H1 (cell line): ENCODE measurements at regions not wholly inside any gene's neighbourhood (a gene's known extent, or its start where the extent isn't known, plus 50 kb on each side); places are given as distances from the start of the nearest gene placed in this dataset.

Experiments
- CTCF ChIA-PET: fragments of 300-600 bp; sonication (Branson Sonifier 250); formaldehyde crosslinking; loops from one replicate; lab custom pipeline; 2021; ENCODE audit not compliant: partially characterized antibody; lab: Charles Lee
- POLR2A ChIA-PET: fragments of 300-600 bp; sonication (Branson Sonifier 250); formaldehyde crosslinking; loops from one replicate; lab custom pipeline; 2021; ENCODE audit warnings: inconsistent platforms; ENCODE audit not compliant: partially characterized antibody; lab: Charles Lee
- DNase-seq, 2 experiments: peaks; one replicate each; pipeline versions ENCODE4 v3.0.0 to v3.0.0-alpha.2; 2010 to 2022; ENCODE audit warnings: low spot score in 2 of 2, low read depth in 1 of 2, mixed read lengths in 1 of 2
- FAIRE-seq: peaks from 2 replicates; lab custom pipeline; 2011; peaks lifted over from hg19 to GRCh38; lab: Jason Lieb, UNC
- H2AFZ ChIP-seq: 2 replicates; pipeline ENCODE4 v1.8.1; 2012; ENCODE audit warnings: low read length, inconsistent platforms
- H2AK5ac ChIP-seq: 2 replicates; pipeline ENCODE4 v1.6.1; 2013; ENCODE audit warnings: low read depth, low read length
- H2BK120ac ChIP-seq: replicated peaks from 2 replicates; pipeline ENCODE3; 2013; ENCODE audit warnings: low read depth, low read length, inconsistent platforms
- H2BK12ac ChIP-seq: 2 replicates; pipeline ENCODE4 v1.6.1; 2013; ENCODE audit warnings: low read depth, low read length
- H2BK15ac ChIP-seq: 2 replicates; pipeline ENCODE4 v1.6.1; 2013; ENCODE audit warnings: low read length
- H2BK20ac ChIP-seq: 2 replicates; pipeline ENCODE4 v1.6.1; 2013; ENCODE audit warnings: low read length
- H2BK5ac ChIP-seq: 2 replicates; pipeline ENCODE4 v1.6.1; 2013; ENCODE audit warnings: low read depth, low read length
- H3K14ac ChIP-seq: 2 replicates; pipeline ENCODE4 v1.6.1; 2013; ENCODE audit warnings: inconsistent platforms; ENCODE audit not compliant: insufficient read length
- H3K18ac ChIP-seq: 2 replicates; pipeline ENCODE4 v1.6.1; 2013; ENCODE audit warnings: low read length; ENCODE audit errors: extremely low read depth
- H3K23ac ChIP-seq: 2 replicates; pipeline ENCODE4 v1.6.1; 2013; ENCODE audit warnings: inconsistent platforms; ENCODE audit not compliant: insufficient read length
- H3K23me2 ChIP-seq: 2 replicates; pipeline ENCODE4 v1.6.1; 2013; ENCODE audit warnings: low read depth, low read length
- H3K27ac ChIP-seq: 2 replicates; pipeline ENCODE4 v1.6.1; 2011; ENCODE audit warnings: low read depth, low read length, inconsistent platforms
- H3K27me3 ChIP-seq, 4 experiments: replicated peaks in 1 of 4; 1 replicate in 1 of 4; 2 replicates in 3 of 4; pipeline versions ENCODE4 v1.6.1 to v1.8.1; 2011 to 2013; ENCODE audit warnings: low read length in 3 of 4, mild to moderate bottlenecking in 3 of 4, inconsistent platforms in 2 of 4, mixed read lengths in 2 of 4, moderate library complexity in 1 of 4; ENCODE audit not compliant: control insufficient read depth in 3 of 4, insufficient read depth in 3 of 4; ENCODE audit errors: extremely low read depth in 1 of 4
- H3K36me3 ChIP-seq, 4 experiments: 2 replicates each; pipeline versions ENCODE4 v1.6.1 to v1.8.1; 2011 to 2013; ENCODE audit warnings: mild to moderate bottlenecking in 4 of 4, low read length in 3 of 4, moderate library complexity in 2 of 4, control low read depth in 1 of 4, inconsistent platforms in 1 of 4; ENCODE audit not compliant: insufficient read depth in 4 of 4, control insufficient read depth in 2 of 4
- H3K4ac ChIP-seq: replicated peaks from 2 replicates; pipeline ENCODE3; 2013; ENCODE audit warnings: low read length, low read depth, mixed read lengths, inconsistent platforms; ENCODE audit not compliant: insufficient read length
- H3K4me1 ChIP-seq, 4 experiments: replicated peaks in 1 of 4; 1 replicate in 1 of 4; 2 replicates in 3 of 4; pipeline versions ENCODE4 v1.6.1 to v1.8.1; 2011 to 2013; ENCODE audit warnings: low read length in 3 of 4, inconsistent platforms in 2 of 4, mixed read lengths in 1 of 4; ENCODE audit not compliant: insufficient read depth in 4 of 4, control insufficient read depth in 3 of 4
- H3K4me2 ChIP-seq, 2 experiments: 2 replicates each; pipeline versions ENCODE4 v1.6.1 to v1.8.1; 2011 to 2013; ENCODE audit warnings: low read depth in 2 of 2, low read length in 2 of 2, control low read depth in 1 of 2, inconsistent platforms in 1 of 2, mild to moderate bottlenecking in 1 of 2; ENCODE audit not compliant: insufficient read depth in 1 of 2
- H3K4me3 ChIP-seq, 4 experiments: fragments of 200-600, 300-600 bp in 1 of 4; sonication (generic), shearing (Covaris generic), sonication (Bioruptor Twin) in 1 of 4; 2 replicates each; pipeline versions ENCODE4 v1.5.1 to v1.8.1; 2011 to 2016; ENCODE audit warnings: low read length in 4 of 4, low read depth in 3 of 4, control low read depth in 2 of 4, inconsistent platforms in 2 of 4, mild to moderate bottlenecking in 2 of 4, mixed read lengths in 1 of 4, moderate library complexity in 1 of 4; ENCODE audit not compliant: insufficient read depth in 2 of 4; ENCODE audit errors: extremely low read depth in 1 of 4
- H3K56ac ChIP-seq: replicated peaks from 2 replicates; pipeline ENCODE3; 2013; ENCODE audit warnings: low read depth, mild to moderate bottlenecking, mixed read lengths, low read length, inconsistent platforms; ENCODE audit not compliant: insufficient read length
- H3K79me1 ChIP-seq: 2 replicates; pipeline ENCODE4 v1.6.1; 2013; ENCODE audit warnings: low read depth, low read length, control low read depth
- H3K79me2 ChIP-seq, 2 experiments: 2 replicates each; pipeline versions ENCODE4 v1.6.1 to v1.8.1; 2012 to 2013; ENCODE audit warnings: low read length in 2 of 2, mild to moderate bottlenecking in 2 of 2, inconsistent platforms in 1 of 2; ENCODE audit not compliant: insufficient read depth in 2 of 2, control insufficient read depth in 1 of 2
- H3K9ac ChIP-seq, 4 experiments: replicated peaks in 1 of 4; 1 replicate in 1 of 4; 2 replicates in 3 of 4; pipeline versions ENCODE4 v1.6.1 to v1.8.1; 2011 to 2013; ENCODE audit warnings: low read depth in 3 of 4, low read length in 3 of 4, control low read depth in 2 of 4, mild to moderate bottlenecking in 2 of 4, moderate library complexity in 2 of 4, inconsistent platforms in 1 of 4; ENCODE audit errors: extremely low read depth in 1 of 4
- H3K9me3 ChIP-seq, 2 experiments: 2 replicates each; pipeline versions ENCODE4 v1.6.1 to v1.8.1; 2012 to 2013; ENCODE audit warnings: mild to moderate bottlenecking in 2 of 2, moderate library complexity in 2 of 2, control low read depth in 1 of 2, inconsistent platforms in 1 of 2, low read depth in 1 of 2, low read length in 1 of 2, mixed read lengths in 1 of 2; ENCODE audit not compliant: insufficient read depth in 2 of 2
- H4K20me1 ChIP-seq, 2 experiments: replicated peaks in 1 of 2; 2 replicates each; pipeline versions ENCODE3 to v1.8.1; 2011 to 2013; ENCODE audit warnings: inconsistent platforms in 2 of 2, low read length in 2 of 2, mild to moderate bottlenecking in 1 of 2; ENCODE audit not compliant: insufficient read depth in 2 of 2, control insufficient read depth in 1 of 2
- H4K5ac ChIP-seq: 2 replicates; pipeline ENCODE4 v1.6.1; 2013; ENCODE audit warnings: low read length, low read depth, mixed read lengths, inconsistent platforms; ENCODE audit not compliant: insufficient read length
- H4K8ac ChIP-seq: 2 replicates; pipeline ENCODE4 v1.8.0; 2013; ENCODE audit warnings: mild to moderate bottlenecking, moderate library complexity, low read length, inconsistent platforms; ENCODE audit not compliant: insufficient read depth; ENCODE audit errors: extremely low read depth
- H4K91ac ChIP-seq: replicated peaks from 2 replicates; pipeline ENCODE3; 2013; ENCODE audit warnings: low read length, mixed read lengths, inconsistent platforms; ENCODE audit not compliant: insufficient read length
- TEAD4 ChIP-seq: IDR thresholded peaks from 2 replicates; pipeline ENCODE4 v1.6.1; 2012; ENCODE audit warnings: low read depth, low read length, inconsistent platforms, mixed read lengths
- WGBS, 2 experiments: shearing (Covaris generic) in 1 of 2; methylation state at CpG; one replicate each; pipeline versions ENCODE4 v1.1.6 to v1.1.7; 2013 to 2015; ENCODE audit warnings: low lambda C conversion rate in 2 of 2, mixed read lengths in 2 of 2, inconsistent platforms in 1 of 2, low coverage in 1 of 2, missing lambda C conversion rate in 1 of 2; ENCODE audit not compliant: insufficient replicate concordance in 2 of 2, insufficient coverage in 1 of 2, insufficient read length in 1 of 2; ENCODE audit errors: extremely low coverage in 1 of 2, missing lambda C conversion rate in 1 of 2; 5-methylcytosine and 5-hydroxymethylcytosine counted together

DNA sequence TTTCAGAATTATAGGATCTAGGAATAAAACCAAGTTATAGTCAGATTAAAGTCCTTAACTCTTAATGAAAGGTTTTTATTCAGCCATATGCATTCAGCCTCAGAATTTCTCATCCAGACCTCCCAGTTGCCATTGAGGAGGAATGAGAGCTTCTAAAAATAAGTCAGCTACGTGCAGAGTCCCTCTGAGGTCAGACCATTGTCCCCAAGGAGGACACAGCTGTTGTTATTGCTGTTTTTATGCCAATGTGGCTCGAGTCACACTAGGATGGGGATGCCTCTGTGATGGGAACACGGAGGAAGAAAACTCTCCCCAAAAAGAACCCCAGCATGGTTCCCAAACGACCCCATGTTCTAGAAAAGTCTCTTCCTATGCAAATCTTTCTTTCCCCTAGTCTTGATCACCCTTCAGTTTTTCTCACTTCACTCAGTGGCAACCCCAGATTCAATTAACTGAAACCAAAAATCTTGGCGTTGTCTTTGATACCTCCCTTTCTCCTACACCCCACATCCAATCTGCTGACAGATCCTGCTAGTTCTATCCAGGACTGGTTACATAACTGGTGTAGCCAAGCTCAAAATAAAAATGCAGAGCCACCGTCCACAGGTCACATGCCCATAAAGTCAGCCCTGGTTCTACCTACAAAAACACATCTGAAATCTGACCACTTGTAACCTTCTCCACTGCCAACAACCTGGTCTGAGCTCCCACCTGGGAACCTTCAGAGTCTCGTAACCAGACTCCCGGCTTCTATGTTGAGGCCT lies 138.2 kb upstream of the ERCC4 start:
- no peak overlapping the region for H4K5ac ChIP-seq
- H2BK12ac ChIP-seq: no peak overlapping the region
- H3K56ac ChIP-seq: no peak overlapping the region
- ChIA-PET CTCF (interaction anchor here (0.6 to 1.4 kb wide), 3 partner anchors 14 to 882 kb away, joined by 3 to 4 read pairs (median 3); no protein-coding TSS in a partner anchor), POLR2A (no interaction called here)
- no peak overlapping the region for H4K8ac ChIP-seq
- WGBS, 2 experiments: 91% methylated on average over 8 of the region's 8 CpGs; no CpG with 5 or more reads in 1 of the 2 experiments
- DNase-seq (no peak), FAIRE-seq (no peak)
- H2BK15ac ChIP-seq: 0 out of 2 replicates have a peak overlapping the region, but pooled peaks have one; percentile 61
- no peak overlapping the region for H3K27ac ChIP-seq
- no peaks in the 10 kb centered on the region for H3K79me1 ChIP-seq
- H2BK20ac ChIP-seq: no peak overlapping the region
- H3K4me1 ChIP-seq: peaks cover 0 to 11% (median 0%) of the 10 kb centered on the region in 4 experiments; a peak in 3 of 7 replicates
- no peak overlapping the region for H3K4me2 ChIP-seq
- H3K27me3 ChIP-seq: no peaks in the 10 kb centered on the region
- H3K14ac ChIP-seq: no peak overlapping the region
- no peak overlapping the region for H3K23ac ChIP-seq
- no peaks in the 10 kb centered on the region for H3K36me3 ChIP-seq
- H3K4ac ChIP-seq: no peak overlapping the region
- no peaks in the 10 kb centered on the region for H3K79me2 ChIP-seq
- H2AFZ ChIP-seq: no peak overlapping the region
- H3K18ac ChIP-seq: no peak overlapping the region
- no peak overlapping the region for H3K9ac ChIP-seq
- no peak overlapping the region for H2AK5ac ChIP-seq
- H2BK5ac ChIP-seq: no peak overlapping the region
- H3K23me2 ChIP-seq: no peaks in the 10 kb centered on the region
- H4K91ac ChIP-seq: no peak overlapping the region
- H4K20me1 ChIP-seq: no peaks in the 10 kb centered on the region
- H3K4me3 ChIP-seq: no peak overlapping the region
- no peaks in the 10 kb centered on the region; a peak in 1 of 4 replicates for H3K9me3 ChIP-seq
- no peak overlapping the region for H2BK120ac ChIP-seq
- TF ChIP-seq TEAD4: no peak
